VCaP (cell line): ENCODE measurements at regions not wholly inside any gene's neighbourhood (a gene's known extent, or its start where the extent isn't known, plus 50 kb on each side); places are given as distances from the start of the nearest gene placed in this dataset.

ENCODE experiments used
- H3K27ac ChIP-seq: fragments of 450-650 bp; 2 replicates; pipeline ENCODE4 v1.5.1; 2017
- TF ChIP-seq, protein P1 (sequence below): fragments of 450-650 bp; conservative IDR thresholded peaks from 2 replicates; pipeline ENCODE4 v1.5.1; 2017; ENCODE audit warnings: mild to moderate bottlenecking, moderate library complexity

DNA sequence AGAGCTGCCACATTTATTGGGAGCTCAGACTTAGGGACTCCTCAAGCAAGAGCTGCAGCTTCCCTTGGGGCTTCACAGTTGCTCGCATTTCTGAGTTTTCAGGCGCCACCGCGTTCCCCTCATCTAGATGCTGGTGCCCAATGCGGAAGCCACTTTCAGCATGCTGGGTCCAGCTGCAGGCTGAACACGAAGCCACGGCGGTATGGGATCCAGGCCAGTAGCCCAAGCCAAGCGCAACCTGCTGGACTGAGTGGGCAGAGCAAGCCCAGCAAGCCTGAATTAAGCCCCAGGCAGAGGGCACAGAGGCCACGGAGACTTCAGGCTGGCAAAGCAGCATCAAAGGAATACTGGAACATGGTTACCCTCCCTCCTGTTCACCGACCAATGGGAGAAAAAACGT, 391.5 kb downstream of the HTR1A start:
- TF ChIP-seq, protein P1, sequence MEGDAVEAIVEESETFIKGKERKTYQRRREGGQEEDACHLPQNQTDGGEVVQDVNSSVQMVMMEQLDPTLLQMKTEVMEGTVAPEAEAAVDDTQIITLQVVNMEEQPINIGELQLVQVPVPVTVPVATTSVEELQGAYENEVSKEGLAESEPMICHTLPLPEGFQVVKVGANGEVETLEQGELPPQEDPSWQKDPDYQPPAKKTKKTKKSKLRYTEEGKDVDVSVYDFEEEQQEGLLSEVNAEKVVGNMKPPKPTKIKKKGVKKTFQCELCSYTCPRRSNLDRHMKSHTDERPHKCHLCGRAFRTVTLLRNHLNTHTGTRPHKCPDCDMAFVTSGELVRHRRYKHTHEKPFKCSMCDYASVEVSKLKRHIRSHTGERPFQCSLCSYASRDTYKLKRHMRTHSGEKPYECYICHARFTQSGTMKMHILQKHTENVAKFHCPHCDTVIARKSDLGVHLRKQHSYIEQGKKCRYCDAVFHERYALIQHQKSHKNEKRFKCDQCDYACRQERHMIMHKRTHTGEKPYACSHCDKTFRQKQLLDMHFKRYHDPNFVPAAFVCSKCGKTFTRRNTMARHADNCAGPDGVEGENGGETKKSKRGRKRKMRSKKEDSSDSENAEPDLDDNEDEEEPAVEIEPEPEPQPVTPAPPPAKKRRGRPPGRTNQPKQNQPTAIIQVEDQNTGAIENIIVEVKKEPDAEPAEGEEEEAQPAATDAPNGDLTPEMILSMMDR = no peak

DNA sequence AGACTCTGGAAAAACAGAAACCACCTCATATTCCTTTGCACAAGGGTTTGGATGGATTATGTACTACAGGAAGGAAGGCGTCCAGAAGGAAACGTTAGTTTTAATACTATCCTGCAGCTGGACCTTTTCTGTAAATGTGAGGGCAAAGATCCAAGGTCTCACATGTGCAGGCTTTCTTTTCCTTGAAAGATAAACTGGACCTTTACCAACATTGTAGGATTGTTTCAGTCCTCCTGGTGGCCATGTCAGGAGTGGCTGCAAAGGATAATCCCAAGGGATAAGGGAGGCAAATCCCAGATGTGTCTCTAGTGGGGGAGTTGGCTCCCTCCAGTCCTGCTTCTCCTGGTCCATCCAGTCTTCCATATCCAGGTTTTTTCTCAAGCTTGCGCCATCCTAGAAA, 397.5 kb downstream of the HTR1A start:
- TF ChIP-seq, protein P1 = no peak

More for the DNA sequence above, 391.5 kb downstream of the HTR1A start:
- no peak overlapping the region for H3K27ac ChIP-seq

GRCh38 chr5:63563008-63563917, 399.0 kb downstream of the HTR1A start:
- TF ChIP-seq, protein P1 = no peak
- H3K27ac ChIP-seq = no peak overlapping the region

More for the DNA sequence above, 397.5 kb downstream of the HTR1A start:
- no peak overlapping the region for H3K27ac ChIP-seq

GRCh38 chr5:63555874-63556273, 406.4 kb downstream of the HTR1A start:
- H3K27ac ChIP-seq = no peak overlapping the region
- TF ChIP-seq, protein P1 = no peak

DNA sequence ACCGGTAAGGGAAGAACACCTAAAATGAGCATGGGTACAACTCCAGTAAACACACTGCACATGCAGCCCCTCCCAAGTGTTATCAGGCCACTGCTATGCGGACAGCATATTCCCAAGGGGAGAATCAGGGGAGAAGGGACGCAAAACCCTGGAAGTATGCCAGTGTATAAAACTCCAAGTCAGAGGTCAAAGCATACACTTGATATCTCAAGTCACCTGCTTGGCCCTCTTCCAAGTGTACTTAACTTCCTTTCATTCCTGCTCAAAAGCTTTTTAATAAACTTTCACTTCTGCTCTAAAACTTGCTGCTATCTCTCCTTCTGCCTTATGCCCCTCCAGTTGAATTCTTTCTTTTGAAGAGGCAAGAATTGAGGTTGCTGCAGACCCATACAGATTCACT, 408.1 kb downstream of the HTR1A start:
- TF ChIP-seq, protein P1 = no peak
- H3K27ac ChIP-seq = no peak overlapping the region

- H3K27ac ChIP-seq = no peak overlapping the region
- TF ChIP-seq, protein P1 = no peak
Observed at GRCh38 chr5:63553073-63553472, 409.2 kb downstream of the HTR1A start.

- no peak overlapping the region for H3K27ac ChIP-seq
- TF ChIP-seq, protein P1 = no peak
Observed at GRCh38 chr5:63535840-63536602, 426.2 kb downstream of the HTR1A start.
